ENCODE measurements at regions not wholly inside any gene's neighbourhood (a gene's known extent, or its start where the extent isn't known, plus 50 kb on each side); places are given as distances from the start of the nearest gene placed in this dataset.

DNA sequence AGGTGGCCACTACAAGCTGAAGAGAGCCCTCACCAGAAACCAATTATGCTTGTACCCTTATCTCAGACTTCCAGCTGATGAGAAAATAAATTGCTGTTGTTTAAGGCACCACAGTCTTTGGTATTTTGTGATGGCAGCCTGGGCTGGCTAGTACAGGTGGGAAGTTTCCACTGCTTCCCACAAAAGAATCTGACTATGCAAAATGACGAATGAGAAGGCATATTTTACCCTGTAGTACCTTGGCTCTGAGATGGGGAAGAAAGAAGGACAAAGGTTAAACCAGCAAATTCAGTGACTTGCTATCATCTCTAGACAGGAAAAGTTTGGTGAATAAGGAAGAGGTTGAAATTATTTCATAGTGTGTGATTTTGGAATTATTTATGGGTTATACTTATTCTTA is 112.8 kb upstream of the ELL2 start:
- TF ChIP-seq, protein P1, sequence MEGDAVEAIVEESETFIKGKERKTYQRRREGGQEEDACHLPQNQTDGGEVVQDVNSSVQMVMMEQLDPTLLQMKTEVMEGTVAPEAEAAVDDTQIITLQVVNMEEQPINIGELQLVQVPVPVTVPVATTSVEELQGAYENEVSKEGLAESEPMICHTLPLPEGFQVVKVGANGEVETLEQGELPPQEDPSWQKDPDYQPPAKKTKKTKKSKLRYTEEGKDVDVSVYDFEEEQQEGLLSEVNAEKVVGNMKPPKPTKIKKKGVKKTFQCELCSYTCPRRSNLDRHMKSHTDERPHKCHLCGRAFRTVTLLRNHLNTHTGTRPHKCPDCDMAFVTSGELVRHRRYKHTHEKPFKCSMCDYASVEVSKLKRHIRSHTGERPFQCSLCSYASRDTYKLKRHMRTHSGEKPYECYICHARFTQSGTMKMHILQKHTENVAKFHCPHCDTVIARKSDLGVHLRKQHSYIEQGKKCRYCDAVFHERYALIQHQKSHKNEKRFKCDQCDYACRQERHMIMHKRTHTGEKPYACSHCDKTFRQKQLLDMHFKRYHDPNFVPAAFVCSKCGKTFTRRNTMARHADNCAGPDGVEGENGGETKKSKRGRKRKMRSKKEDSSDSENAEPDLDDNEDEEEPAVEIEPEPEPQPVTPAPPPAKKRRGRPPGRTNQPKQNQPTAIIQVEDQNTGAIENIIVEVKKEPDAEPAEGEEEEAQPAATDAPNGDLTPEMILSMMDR (conservative IDR thresholded peaks at IDR 0.05; ENCODE audit: low read depth, low read length): no peak
- no peak for TF ChIP-seq EZH2 (IDR thresholded peaks at IDR 0.05; ENCODE audit: borderline replicate concordance, low read depth, low read length, poor library complexity, severe bottlenecking)
